BJ (cell line): ENCODE measurements at regions not wholly inside any gene's neighbourhood (a gene's known extent, or its start where the extent isn't known, plus 50 kb on each side); places are given as distances from the start of the nearest gene placed in this dataset.

ENCODE experiments used
- CTCF ChIA-PET: fragments of 350-600 bp; formaldehyde crosslinking; extraction: SDS; loops from one replicate; lab custom pipeline; 2021; ENCODE audit warnings: antibody characterized with exemption, inconsistent platforms; lab: Yijun Ruan, JAX
- POLR2A ChIA-PET: fragments of 300-600 bp; sonication (Branson Sonifier 250); formaldehyde crosslinking; extraction: SDS; loops from one replicate; lab custom pipeline; 2021; ENCODE audit warnings: antibody characterized with exemption; lab: Charles Lee
- DNase-seq: peaks from one replicate; pipeline ENCODE4 v3.0.0-alpha.2; 2011; ENCODE audit warnings: low read depth
- H3K27me3 ChIP-seq: 2 replicates; pipeline ENCODE4 v1.6.0; 2011; ENCODE audit warnings: low read length; ENCODE audit not compliant: control insufficient read depth, insufficient read depth
- H3K36me3 ChIP-seq: 2 replicates; pipeline ENCODE4 v1.5.1; 2011; ENCODE audit warnings: low read length; ENCODE audit not compliant: control insufficient read depth, insufficient read depth
- H3K4me3 ChIP-seq: 2 replicates; pipeline ENCODE4 v1.5.1; 2011; ENCODE audit warnings: low read depth, mild to moderate bottlenecking, control low read depth, low read length
- CTCF ChIP-seq: IDR thresholded peaks from 2 replicates; pipeline ENCODE4 v1.5.1; 2011; ENCODE audit warnings: low read depth, mild to moderate bottlenecking, control low read depth, inconsistent platforms, low read length, moderate library complexity; ENCODE audit not compliant: insufficient read depth

GRCh38 chr21:41115851-41116250, 52.1 kb upstream of the BACE2 start:
- H3K27me3 ChIP-seq, result no peaks in the 10 kb centered on the region
- no peaks in the 10 kb centered on the region for H3K36me3 ChIP-seq
- no peak overlapping the region for H3K4me3 ChIP-seq
- ChIA-PET POLR2A (no interaction called here), CTCF (no interaction called here)
- TF ChIP-seq CTCF, result no peak
- no peak for DNase-seq
